Activated CD8-positive, alpha-beta memory T cell treated with anti-CD3 and anti-CD28 coated beads, Interleukin-2, amount 10 ng/mL, durations not matched to agents 7 days and 5 days (primary cell): ENCODE measurements at regions not wholly inside any gene's neighbourhood (a gene's known extent, or its start where the extent isn't known, plus 50 kb on each side); places are given as distances from the start of the nearest gene placed in this dataset.

Source experiments
- ATAC-seq: fragments of 150-1000 bp; cut with Tn5 transposase; one replicate; pipeline ENCODE4 v1.10.0; 2021; ENCODE audit warnings: moderate library complexity
- CTCF ChIA-PET: fragments of 350-600 bp; sonication (Branson Sonifier 250); formaldehyde crosslinking; loops from one replicate; lab custom pipeline; 2021; ENCODE audit warnings: antibody characterized with exemption; lab: Charles Lee
- DNase-seq: peaks from one replicate; pipeline ENCODE4 v3.0.0-alpha.2; 2020
- H3K27ac Mint-ChIP-seq: one replicate; pipeline ENCODE4 v1.8.0; 2021; ENCODE audit warnings: mild to moderate bottlenecking, mixed read lengths
- H3K27me3 Mint-ChIP-seq: one replicate; pipeline ENCODE4 v1.8.0; 2021; ENCODE audit warnings: mixed read lengths
- H3K36me3 Mint-ChIP-seq: one replicate; pipeline ENCODE4 v1.8.0; 2021; ENCODE audit warnings: mild to moderate bottlenecking, mixed read lengths
- H3K4me1 Mint-ChIP-seq: one replicate; pipeline ENCODE4 v1.8.0; 2021; ENCODE audit warnings: mixed read lengths
- H3K4me3 Mint-ChIP-seq: one replicate; pipeline ENCODE4 v1.8.0; 2021; ENCODE audit warnings: mild to moderate bottlenecking, moderate library complexity, mixed read lengths
- H3K9me3 Mint-ChIP-seq: one replicate; pipeline ENCODE4 v1.8.0; 2022; ENCODE audit warnings: low read depth, mixed read lengths

GRCh38 chr6:134117409-134117808 lies 65.0 kb upstream of the SLC2A12 start:
- H3K36me3 Mint-ChIP-seq = no peaks in the 10 kb centered on the region
- no peaks in the 10 kb centered on the region for H3K9me3 Mint-ChIP-seq
- CTCF ChIA-PET = no interaction called here
- H3K4me3 Mint-ChIP-seq = no peak overlapping the region
- ATAC-seq (peak; percentile 69), DNase-seq (peak; percentile 69)
- no peak overlapping the region for H3K27ac Mint-ChIP-seq
- peaks cover 18% of the 10 kb centered on the region for H3K27me3 Mint-ChIP-seq
- H3K4me1 Mint-ChIP-seq = peaks cover 9% of the 10 kb centered on the region

GRCh38 chr6:134115715-134116074 lies 63.3 kb upstream of the SLC2A12 start:
- H3K4me1 Mint-ChIP-seq = peaks cover 13% of the 10 kb centered on the region
- H3K4me3 Mint-ChIP-seq = no peak overlapping the region
- H3K9me3 Mint-ChIP-seq = no peaks in the 10 kb centered on the region
- CTCF ChIA-PET = interaction anchor here (1.2 kb wide), 1 partner anchor 19 kb away, joined by 4 read pairs; no protein-coding TSS in a partner anchor
- DNase-seq (no peak), ATAC-seq (no peak)
- peaks cover 18% of the 10 kb centered on the region for H3K27me3 Mint-ChIP-seq
- no peak overlapping the region for H3K27ac Mint-ChIP-seq
- no peaks in the 10 kb centered on the region for H3K36me3 Mint-ChIP-seq

GRCh38 chr6:134114918-134115714 lies 62.7 kb upstream of the SLC2A12 start:
- ATAC-seq = no peak
- Mint-ChIP-seq H3K27me3 (peaks cover 18% of the 10 kb centered on the region), H3K4me3 (no peak overlapping the region), H3K36me3 (no peaks in the 10 kb centered on the region), H3K9me3 (no peaks in the 10 kb centered on the region), H3K4me1 (peaks cover 13% of the 10 kb centered on the region), H3K27ac (no peak overlapping the region)
- no peak for DNase-seq
- CTCF ChIA-PET = interaction anchor here (1.2 kb wide), 1 partner anchor 18 kb away, joined by 4 read pairs; no protein-coding TSS in a partner anchor

- CTCF ChIA-PET = interaction anchor here (1.2 to 1.5 kb wide), 2 partner anchors 9 to 18 kb away, joined by 4 to 8 read pairs; no protein-coding TSS in a partner anchor
- Mint-ChIP-seq H3K4me3 (no peak overlapping the region), H3K36me3 (no peaks in the 10 kb centered on the region), H3K9me3 (no peaks in the 10 kb centered on the region), H3K27ac (no peak overlapping the region), H3K27me3 (peaks cover 18% of the 10 kb centered on the region), H3K4me1 (peaks cover 13% of the 10 kb centered on the region)
- ATAC-seq = no peak
- DNase-seq = no peak
Measured at GRCh38 chr6:134114489-134114888, 62.1 kb upstream of the SLC2A12 start.

GRCh38 chr6:134111726-134112125 lies 59.3 kb upstream of the SLC2A12 start:
- no peak overlapping the region for H3K27ac Mint-ChIP-seq
- H3K9me3 Mint-ChIP-seq = no peaks in the 10 kb centered on the region
- DNase-seq = no peak
- ATAC-seq = no peak
- peaks cover 36% of the 10 kb centered on the region for H3K27me3 Mint-ChIP-seq
- H3K4me1 Mint-ChIP-seq = peaks cover 4% of the 10 kb centered on the region
- no peaks in the 10 kb centered on the region for H3K36me3 Mint-ChIP-seq
- CTCF ChIA-PET = interaction anchor here (0.6 to 2.4 kb wide), 13 partner anchors 10 to 829 kb away, joined by 3 to 15 read pairs (median 5); no protein-coding TSS in a partner anchor
- no peak overlapping the region for H3K4me3 Mint-ChIP-seq

- Mint-ChIP-seq H3K4me3 (no peak overlapping the region), H3K9me3 (no peaks in the 10 kb centered on the region), H3K27me3 (peaks cover 39% of the 10 kb centered on the region), H3K36me3 (no peaks in the 10 kb centered on the region), H3K27ac (no peak overlapping the region), H3K4me1 (peaks cover 4% of the 10 kb centered on the region)
- DNase-seq (peak; percentile 60), ATAC-seq (peak; percentile 69)
- CTCF ChIA-PET = interaction anchor here (0.6 to 2.4 kb wide), 15 partner anchors 10 to 829 kb away, joined by 3 to 15 read pairs (median 4); no protein-coding TSS in a partner anchor
Measured at GRCh38 chr6:134111062-134111677, 58.7 kb upstream of the SLC2A12 start.

GRCh38 chr6:134106702-134107101 lies 54.3 kb upstream of the SLC2A12 start:
- H3K27ac Mint-ChIP-seq = no peak overlapping the region
- H3K9me3 Mint-ChIP-seq = no peaks in the 10 kb centered on the region
- peaks cover 39% of the 10 kb centered on the region for H3K27me3 Mint-ChIP-seq
- H3K4me3 Mint-ChIP-seq = no peak overlapping the region
- CTCF ChIA-PET = interaction anchor here (2.2 kb wide), 1 partner anchor 10 kb away, joined by 10 read pairs; no protein-coding TSS in a partner anchor
- H3K36me3 Mint-ChIP-seq = no peaks in the 10 kb centered on the region
- ATAC-seq = no peak
- no peaks in the 10 kb centered on the region for H3K4me1 Mint-ChIP-seq
- DNase-seq = no peak

GRCh38 chr6:134105940-134106339 lies 53.5 kb upstream of the SLC2A12 start:
- CTCF ChIA-PET = interaction anchor here (2.2 kb wide), 1 partner anchor 9 kb away, joined by 10 read pairs; no protein-coding TSS in a partner anchor
- Mint-ChIP-seq H3K27me3 (peaks cover 43% of the 10 kb centered on the region), H3K4me3 (no peak overlapping the region), H3K9me3 (no peaks in the 10 kb centered on the region), H3K36me3 (no peaks in the 10 kb centered on the region), H3K27ac (no peak overlapping the region), H3K4me1 (no peaks in the 10 kb centered on the region)
- no peak for DNase-seq
- ATAC-seq = no peak

- Mint-ChIP-seq H3K27me3 (peaks cover 43% of the 10 kb centered on the region), H3K4me1 (no peaks in the 10 kb centered on the region), H3K27ac (no peak overlapping the region), H3K36me3 (no peaks in the 10 kb centered on the region), H3K9me3 (no peaks in the 10 kb centered on the region), H3K4me3 (no peak overlapping the region)
- no peak for ATAC-seq
- CTCF ChIA-PET = interaction anchor here (1.1 to 2.6 kb wide), 2 partner anchors 179 to 181 kb away, joined by 4 to 17 read pairs; no protein-coding TSS in a partner anchor
- no peak for DNase-seq
Measured at GRCh38 chr6:134103006-134103405, 50.6 kb upstream of the SLC2A12 start.
